Activated naive CD4-positive, alpha-beta T cell treated with anti-CD3 and anti-CD28 coated beads, Interleukin-2, amount 10 ng/mL, durations not matched to agents 7 days and 5 days (primary cell): ENCODE measurements at regions not wholly inside any gene's neighbourhood (a gene's known extent, or its start where the extent isn't known, plus 50 kb on each side); places are given as distances from the start of the nearest gene placed in this dataset.

ENCODE experiments used
- CTCF ChIA-PET: fragments of 350-600 bp; sonication (Branson Sonifier 250); formaldehyde crosslinking; loops from one replicate; lab custom pipeline; 2021; ENCODE audit warnings: antibody characterized with exemption; lab: Charles Lee
- DNase-seq: peaks from one replicate; pipeline ENCODE4 v3.0.0-alpha.2; 2020
- H3K27ac Mint-ChIP-seq: one replicate; pipeline ENCODE4 v1.8.0; 2021; ENCODE audit warnings: mild to moderate bottlenecking, moderate library complexity, mixed read lengths
- H3K27me3 Mint-ChIP-seq: one replicate; pipeline ENCODE4 v1.8.0; 2021; ENCODE audit warnings: mild to moderate bottlenecking, mixed read lengths
- H3K36me3 Mint-ChIP-seq: one replicate; pipeline ENCODE4 v1.8.0; 2021; ENCODE audit warnings: mixed read lengths
- H3K4me1 Mint-ChIP-seq: one replicate; pipeline ENCODE4 v1.8.0; 2021; ENCODE audit warnings: mixed read lengths
- H3K4me3 Mint-ChIP-seq: one replicate; pipeline ENCODE4 v1.8.0; 2021; ENCODE audit warnings: mild to moderate bottlenecking, moderate library complexity, mixed read lengths
- H3K9me3 Mint-ChIP-seq: one replicate; pipeline ENCODE4 v1.8.0; 2021; ENCODE audit warnings: mixed read lengths

DNA sequence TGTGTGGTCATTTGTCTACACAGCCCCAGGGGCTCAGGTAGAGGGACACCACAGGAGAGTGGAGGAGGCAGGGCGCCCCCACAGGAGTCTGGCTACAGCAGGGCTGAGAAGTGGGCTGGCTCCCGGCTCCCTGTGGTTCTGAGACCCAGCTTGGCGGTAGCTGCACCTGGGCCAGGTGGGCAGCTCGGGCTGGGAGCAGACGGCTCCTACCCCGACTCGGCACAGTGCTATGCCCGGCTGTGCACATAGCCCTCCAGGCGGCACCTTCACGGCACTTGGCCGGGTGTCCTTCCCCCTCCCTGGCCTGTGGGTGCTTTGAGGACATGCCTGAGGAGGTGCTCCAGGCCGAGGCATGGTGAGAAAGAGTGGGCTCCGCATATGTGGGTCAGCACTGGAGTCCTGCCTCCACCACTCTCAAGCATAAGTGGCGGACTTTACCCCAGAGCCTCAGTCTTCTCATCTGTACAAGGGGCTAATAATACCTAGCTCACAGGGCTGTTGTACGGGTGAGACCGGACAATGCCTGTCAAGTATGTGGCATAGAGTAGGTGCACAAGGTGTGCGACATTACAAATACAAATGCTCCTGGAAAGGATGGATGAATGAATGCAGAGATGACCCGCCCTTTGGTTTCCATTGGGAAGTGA, 50.1 kb upstream of the JPH3 start:
- no peak overlapping the region for H3K4me3 Mint-ChIP-seq
- H3K27ac Mint-ChIP-seq = no peak overlapping the region
- no peaks in the 10 kb centered on the region for H3K4me1 Mint-ChIP-seq
- CTCF ChIA-PET = interaction anchor here (1.3 kb wide), 1 partner anchor 84 kb away, joined by 4 read pairs; no protein-coding TSS in a partner anchor
- DNase-seq = no peak
- H3K36me3 Mint-ChIP-seq = no peaks in the 10 kb centered on the region
- H3K9me3 Mint-ChIP-seq = no peaks in the 10 kb centered on the region
- H3K27me3 Mint-ChIP-seq = peaks cover 18% of the 10 kb centered on the region

- peaks cover 18% of the 10 kb centered on the region for H3K27me3 Mint-ChIP-seq
- DNase-seq = no peak
- CTCF ChIA-PET = interaction anchor here (0.7 kb wide), 1 partner anchor 217 kb away, joined by 3 read pairs; no protein-coding TSS in a partner anchor
- peaks cover under 1% of the 10 kb centered on the region for H3K9me3 Mint-ChIP-seq
- no peaks in the 10 kb centered on the region for H3K4me1 Mint-ChIP-seq
- H3K27ac Mint-ChIP-seq = no peak overlapping the region
- no peak overlapping the region for H3K4me3 Mint-ChIP-seq
- H3K36me3 Mint-ChIP-seq = no peaks in the 10 kb centered on the region
Measured at GRCh38 chr16:87551487-87551886, 50.8 kb upstream of the JPH3 start.

GRCh38 chr16:87550495-87550961, 51.8 kb upstream of the JPH3 start:
- H3K4me1 Mint-ChIP-seq = no peaks in the 10 kb centered on the region
- H3K4me3 Mint-ChIP-seq = no peak overlapping the region
- H3K27me3 Mint-ChIP-seq = peaks cover 22% of the 10 kb centered on the region
- CTCF ChIA-PET = no interaction called here
- peak; percentile 70 for DNase-seq
- H3K27ac Mint-ChIP-seq = no peak overlapping the region
- H3K9me3 Mint-ChIP-seq = peaks cover 7% of the 10 kb centered on the region
- H3K36me3 Mint-ChIP-seq = no peaks in the 10 kb centered on the region

DNA sequence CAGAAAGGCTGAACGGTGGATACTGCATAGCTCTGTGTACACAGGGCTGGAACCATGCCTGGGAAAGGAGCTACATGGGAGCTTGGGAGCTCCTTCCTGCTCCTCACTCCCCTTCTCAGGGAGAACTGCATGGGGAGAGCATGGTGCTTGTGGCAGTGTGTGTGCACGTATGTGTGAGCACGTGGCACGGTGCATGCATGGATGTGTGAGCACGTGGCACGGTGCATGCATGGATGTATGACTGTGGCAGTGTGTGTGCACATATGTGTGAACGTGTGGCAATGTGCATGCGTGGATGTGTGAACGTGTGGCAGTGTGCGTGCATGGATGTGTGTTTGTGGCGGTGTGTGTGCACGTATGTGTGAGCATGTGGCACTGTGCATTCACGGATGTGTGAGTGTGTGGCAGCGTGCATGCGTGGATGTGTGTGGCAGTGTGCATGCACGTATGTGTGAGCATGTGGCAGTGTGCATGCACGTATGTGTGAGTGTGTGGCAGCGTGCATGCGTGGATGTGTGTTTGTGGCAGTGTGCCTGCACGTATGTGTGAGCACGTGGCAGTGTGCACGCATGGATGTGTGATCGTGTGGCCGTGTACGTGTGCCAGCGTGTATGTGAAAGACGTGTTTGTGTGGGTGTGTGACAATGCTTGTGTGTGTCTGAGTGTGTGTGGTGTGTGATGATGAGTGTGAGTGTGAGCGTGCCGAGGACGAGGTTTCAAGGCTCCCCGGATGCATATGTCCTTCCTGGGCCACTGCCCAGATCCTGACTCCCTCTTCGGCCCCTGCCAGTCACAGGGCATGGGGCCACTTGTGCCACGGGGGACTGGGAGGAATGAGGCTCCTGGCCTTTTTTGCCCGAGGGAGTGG, 52.4 kb upstream of the JPH3 start:
- Mint-ChIP-seq H3K4me1 (no peaks in the 10 kb centered on the region), H3K27me3 (peaks cover 26% of the 10 kb centered on the region), H3K4me3 (no peak overlapping the region), H3K27ac (no peak overlapping the region), H3K36me3 (no peaks in the 10 kb centered on the region), H3K9me3 (peaks cover 8% of the 10 kb centered on the region)
- CTCF ChIA-PET = interaction anchor here (1.3 to 1.5 kb wide), 2 partner anchors 38 to 87 kb away, joined by 3 read pairs; no protein-coding TSS in a partner anchor
- DNase-seq = no peak

DNA sequence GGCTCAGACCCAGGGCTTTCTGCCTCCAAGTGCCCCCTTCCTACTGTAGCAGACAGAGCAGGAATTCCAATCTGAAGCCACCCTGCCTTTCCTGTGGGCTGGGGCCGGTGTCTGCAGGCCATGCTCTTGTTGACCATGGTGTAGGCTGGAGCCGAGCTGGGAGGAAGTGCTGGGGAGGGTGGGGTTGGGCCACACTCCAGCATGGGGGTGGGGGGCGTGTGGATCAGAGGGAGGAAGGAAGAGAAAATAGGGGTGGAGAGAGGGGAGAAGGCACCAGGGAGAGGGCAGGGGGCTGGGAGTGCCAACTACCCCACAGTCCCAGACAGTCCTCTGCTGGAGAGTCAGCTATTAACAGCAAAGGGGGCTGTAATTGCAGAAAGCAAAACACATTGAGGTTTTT, 54.3 kb upstream of the JPH3 start:
- Mint-ChIP-seq H3K27me3 (peaks cover 37% of the 10 kb centered on the region), H3K4me1 (peaks cover 9% of the 10 kb centered on the region)

DNA sequence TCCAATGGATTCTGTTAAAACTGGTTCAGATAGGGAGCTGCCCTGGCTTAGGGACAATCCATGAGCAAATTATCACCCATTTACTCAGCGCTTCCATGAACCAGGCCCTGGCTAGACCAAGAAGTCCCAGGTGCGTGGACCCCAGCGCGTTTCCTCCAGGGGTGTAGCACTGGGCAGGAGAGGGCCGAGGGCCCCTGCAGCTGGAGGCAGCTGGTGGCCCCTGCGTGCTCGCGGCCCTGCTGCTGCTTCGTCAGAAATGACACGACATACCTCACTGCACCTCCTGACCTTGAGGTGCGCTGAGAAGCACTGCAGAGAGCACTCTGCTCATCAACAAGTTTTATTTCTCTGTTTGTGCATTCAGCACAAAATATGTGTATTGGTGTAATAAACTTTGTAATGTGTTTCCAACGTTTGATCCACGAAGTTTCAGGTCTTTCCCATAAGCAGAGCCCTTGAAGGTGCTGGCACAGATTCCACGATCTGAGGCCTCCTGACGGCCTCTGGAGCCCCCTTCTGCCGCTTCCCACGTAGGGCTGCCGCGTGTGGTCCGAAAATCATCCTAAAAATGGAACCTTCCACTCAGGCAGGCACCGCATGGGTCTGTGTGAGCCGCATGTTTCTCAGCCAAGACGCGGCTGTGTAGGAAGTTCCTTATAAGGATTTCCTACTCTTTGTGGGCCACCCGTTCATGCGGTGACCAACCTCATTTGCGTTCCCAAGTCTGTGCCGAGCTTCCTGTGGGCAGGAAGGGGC, 50.8 kb upstream of the ZCCHC14 start:
- CTCF ChIA-PET = interaction anchor here (1.0 kb wide), 1 partner anchor 128 kb away, joined by 3 read pairs; no protein-coding TSS in a partner anchor

More for the DNA sequence above, 54.3 kb upstream of the JPH3 start:
- CTCF ChIA-PET = no interaction called here
- Mint-ChIP-seq H3K9me3 (peaks cover 9% of the 10 kb centered on the region), H3K36me3 (no peaks in the 10 kb centered on the region), H3K4me3 (no peak overlapping the region), H3K27ac (no peak overlapping the region)
- no peak for DNase-seq

DNA sequence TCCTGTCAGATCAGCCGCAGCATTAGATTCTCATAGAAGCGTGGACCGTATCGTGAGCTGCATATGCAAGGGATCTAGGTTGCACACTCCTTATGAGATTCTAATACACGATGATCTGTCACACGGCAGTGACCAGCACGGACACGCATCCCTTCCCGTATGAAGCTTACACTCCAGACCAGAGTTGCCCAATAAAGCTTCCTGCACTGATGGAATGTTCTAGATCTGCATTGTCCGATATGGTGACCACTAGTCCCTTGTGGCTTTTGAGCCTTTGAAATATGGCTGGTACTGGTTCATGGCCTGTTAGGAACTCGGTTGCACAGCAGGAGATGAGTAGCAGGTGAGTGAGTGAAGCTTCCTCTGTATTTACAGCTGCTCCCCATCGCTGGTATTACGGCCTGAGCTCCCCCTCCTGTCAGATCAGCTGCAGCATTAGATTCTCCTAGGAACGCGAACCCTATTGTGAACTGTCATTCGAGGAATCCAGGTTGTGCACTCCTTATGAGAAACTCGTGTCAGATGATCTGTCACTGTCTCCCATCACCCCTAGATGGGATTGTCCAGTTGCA, 49.8 kb upstream of the ZCCHC14 start:
- peaks cover 73% of the 10 kb centered on the region for H3K27me3 Mint-ChIP-seq

More for the DNA sequence above, 50.8 kb upstream of the ZCCHC14 start:
- Mint-ChIP-seq H3K9me3 (peaks cover 9% of the 10 kb centered on the region), H3K4me1 (peaks cover 9% of the 10 kb centered on the region), H3K4me3 (no peak overlapping the region), H3K36me3 (no peaks in the 10 kb centered on the region), H3K27ac (no peak overlapping the region), H3K27me3 (peaks cover 73% of the 10 kb centered on the region)
- DNase-seq = peak; percentile 39

More for the DNA sequence above, 49.8 kb upstream of the ZCCHC14 start:
- H3K4me3 Mint-ChIP-seq = no peak overlapping the region
- peaks cover 9% of the 10 kb centered on the region for H3K4me1 Mint-ChIP-seq
- CTCF ChIA-PET = interaction anchor here (1.0 kb wide), 1 partner anchor 127 kb away, joined by 3 read pairs; no protein-coding TSS in a partner anchor
- DNase-seq = no peak
- H3K9me3 Mint-ChIP-seq = peaks cover 9% of the 10 kb centered on the region
- no peak overlapping the region for H3K27ac Mint-ChIP-seq
- H3K36me3 Mint-ChIP-seq = no peaks in the 10 kb centered on the region
